Tibial nerve (tissue), 4 donors: ENCODE measurements at regions not wholly inside any gene's neighbourhood (a gene's known extent, or its start where the extent isn't known, plus 50 kb on each side); places are given as distances from the start of the nearest gene placed in this dataset.

Experiments used
- EP300 ChIP-seq, 2 donors: sonication (generic); formaldehyde crosslinking; IDR thresholded peaks; one replicate each; pipeline ENCODE4 v1.6.1; 2017; ENCODE audit warnings: antibody characterized with exemption in 2 of 2, mild to moderate bottlenecking in 1 of 2
- POLR2A ChIP-seq, 2 donors: fragments of 450-650 bp; IDR thresholded peaks; one replicate each; pipeline ENCODE4 v1.6.1; 2017; ENCODE audit warnings: antibody characterized with exemption in 2 of 2, mild to moderate bottlenecking in 2 of 2, moderate library complexity in 2 of 2
- TF ChIP-seq, protein P1 (sequence below), 5 experiments: fragments of 200-600 bp in 3 of 5; fragments of 450-650 bp in 2 of 5; sonication (generic) in 3 of 5; IDR thresholded peaks; one replicate each; pipeline ENCODE4 v1.5.1; 2016 to 2019; ENCODE audit warnings: antibody characterized with exemption in 5 of 5, mild to moderate bottlenecking in 3 of 5, moderate library complexity in 2 of 5

DNA sequence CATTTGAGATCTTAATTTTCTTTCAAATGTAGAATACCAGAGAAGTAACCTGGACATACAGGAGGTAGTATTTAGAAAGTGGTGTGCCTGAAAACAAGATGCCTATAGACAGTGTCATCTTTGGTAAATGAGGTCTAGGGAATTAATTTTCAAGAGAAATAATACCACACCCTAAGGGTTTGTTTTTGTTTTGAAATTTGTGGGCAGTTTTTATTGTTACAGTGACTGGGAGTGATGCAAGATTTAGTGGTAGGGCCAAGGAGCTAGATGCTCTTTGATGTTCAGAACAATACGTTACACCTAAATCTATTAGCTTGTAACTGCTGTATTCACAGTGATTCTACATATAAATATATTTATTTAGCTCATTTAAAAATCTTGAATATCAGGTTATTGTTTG lies 856.5 kb upstream of the MAP3K7 start:
- TF ChIP-seq, protein P1, sequence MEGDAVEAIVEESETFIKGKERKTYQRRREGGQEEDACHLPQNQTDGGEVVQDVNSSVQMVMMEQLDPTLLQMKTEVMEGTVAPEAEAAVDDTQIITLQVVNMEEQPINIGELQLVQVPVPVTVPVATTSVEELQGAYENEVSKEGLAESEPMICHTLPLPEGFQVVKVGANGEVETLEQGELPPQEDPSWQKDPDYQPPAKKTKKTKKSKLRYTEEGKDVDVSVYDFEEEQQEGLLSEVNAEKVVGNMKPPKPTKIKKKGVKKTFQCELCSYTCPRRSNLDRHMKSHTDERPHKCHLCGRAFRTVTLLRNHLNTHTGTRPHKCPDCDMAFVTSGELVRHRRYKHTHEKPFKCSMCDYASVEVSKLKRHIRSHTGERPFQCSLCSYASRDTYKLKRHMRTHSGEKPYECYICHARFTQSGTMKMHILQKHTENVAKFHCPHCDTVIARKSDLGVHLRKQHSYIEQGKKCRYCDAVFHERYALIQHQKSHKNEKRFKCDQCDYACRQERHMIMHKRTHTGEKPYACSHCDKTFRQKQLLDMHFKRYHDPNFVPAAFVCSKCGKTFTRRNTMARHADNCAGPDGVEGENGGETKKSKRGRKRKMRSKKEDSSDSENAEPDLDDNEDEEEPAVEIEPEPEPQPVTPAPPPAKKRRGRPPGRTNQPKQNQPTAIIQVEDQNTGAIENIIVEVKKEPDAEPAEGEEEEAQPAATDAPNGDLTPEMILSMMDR (IDR thresholded peaks at IDR 0.05) = no peak
- no peak for TF ChIP-seq EP300 (IDR thresholded peaks at IDR 0.05)
- no peak for TF ChIP-seq POLR2A (IDR thresholded peaks at IDR 0.05)
